ENCODE measurements at regions not wholly inside any gene's neighbourhood (a gene's known extent, or its start where the extent isn't known, plus 50 kb on each side); places are given as distances from the start of the nearest gene placed in this dataset.

DNA sequence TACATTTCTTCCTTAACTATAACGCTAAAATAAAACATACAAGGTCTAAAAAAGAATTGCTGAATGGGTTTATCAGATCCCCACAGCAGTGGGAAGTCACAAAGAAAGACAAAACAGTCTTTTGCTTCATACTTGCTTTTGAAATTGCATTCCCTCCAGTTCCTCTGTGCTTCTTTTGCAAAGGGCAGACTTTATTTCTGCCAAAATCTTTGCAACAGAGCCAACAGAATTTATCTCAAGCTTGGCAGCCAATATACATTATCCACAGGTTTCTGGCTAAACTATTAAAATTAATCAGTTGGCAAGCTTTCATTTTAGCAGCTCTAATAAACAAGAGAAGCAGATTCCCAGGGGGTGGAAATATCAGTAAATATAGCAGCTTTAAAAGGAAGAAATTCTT is 378.9 kb upstream of the CA10 start:
- TF ChIP-seq POLR2A (IDR thresholded peaks at IDR 0.05) (no peak), EP300 (IDR thresholded peaks at IDR 0.05) (no peak)
- TF ChIP-seq, protein P1, sequence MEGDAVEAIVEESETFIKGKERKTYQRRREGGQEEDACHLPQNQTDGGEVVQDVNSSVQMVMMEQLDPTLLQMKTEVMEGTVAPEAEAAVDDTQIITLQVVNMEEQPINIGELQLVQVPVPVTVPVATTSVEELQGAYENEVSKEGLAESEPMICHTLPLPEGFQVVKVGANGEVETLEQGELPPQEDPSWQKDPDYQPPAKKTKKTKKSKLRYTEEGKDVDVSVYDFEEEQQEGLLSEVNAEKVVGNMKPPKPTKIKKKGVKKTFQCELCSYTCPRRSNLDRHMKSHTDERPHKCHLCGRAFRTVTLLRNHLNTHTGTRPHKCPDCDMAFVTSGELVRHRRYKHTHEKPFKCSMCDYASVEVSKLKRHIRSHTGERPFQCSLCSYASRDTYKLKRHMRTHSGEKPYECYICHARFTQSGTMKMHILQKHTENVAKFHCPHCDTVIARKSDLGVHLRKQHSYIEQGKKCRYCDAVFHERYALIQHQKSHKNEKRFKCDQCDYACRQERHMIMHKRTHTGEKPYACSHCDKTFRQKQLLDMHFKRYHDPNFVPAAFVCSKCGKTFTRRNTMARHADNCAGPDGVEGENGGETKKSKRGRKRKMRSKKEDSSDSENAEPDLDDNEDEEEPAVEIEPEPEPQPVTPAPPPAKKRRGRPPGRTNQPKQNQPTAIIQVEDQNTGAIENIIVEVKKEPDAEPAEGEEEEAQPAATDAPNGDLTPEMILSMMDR (IDR thresholded peaks at IDR 0.05), result no peak

Measured in tibial nerve (tissue), 4 donors.